Tibial nerve (tissue), 4 donors: ENCODE measurements at regions not wholly inside any gene's neighbourhood (a gene's known extent, or its start where the extent isn't known, plus 50 kb on each side); places are given as distances from the start of the nearest gene placed in this dataset.

Source experiments
- DNase-seq, 2 donors: peaks; one replicate each; pipeline ENCODE4 v3.0.0-alpha.2; 2019; ENCODE audit warnings: low spot score in 2 of 2
- H3K27ac ChIP-seq, 4 donors: fragments of 200-600 bp; sonication (generic) in 3 of 4; one replicate each; pipeline ENCODE4 v1.5.1; 2017 to 2019; ENCODE audit warnings: mild to moderate bottlenecking in 1 of 4
- H3K27me3 ChIP-seq, 2 donors: fragments of 200-600 bp; sonication (generic) in 1 of 2; one replicate each; pipeline versions ENCODE4 v1.5.1 to v1.6.0; 2017 to 2019
- H3K36me3 ChIP-seq, 3 donors: fragments of 200-600 bp; sonication (generic); one replicate each; pipeline ENCODE4 v1.5.1; 2018 to 2019
- H3K4me1 ChIP-seq, 4 donors: fragments of 200-600 bp; sonication (generic) in 3 of 4; one replicate each; pipeline ENCODE4 v1.5.1; 2017 to 2019
- H3K4me3 ChIP-seq, 4 donors: fragments of 200-600 bp; sonication (generic) in 3 of 4; one replicate each; pipeline ENCODE4 v1.5.1; 2017 to 2019; ENCODE audit warnings: mild to moderate bottlenecking in 1 of 4, moderate library complexity in 1 of 4
- H3K9me3 ChIP-seq, 4 donors: fragments of 200-600 bp; sonication (generic) in 3 of 4; one replicate each; pipeline ENCODE4 v1.5.1; 2017 to 2019
- CTCF ChIP-seq, 5 experiments: fragments of 200-600 bp in 3 of 5; fragments of 450-650 bp in 2 of 5; sonication (generic) in 3 of 5; IDR thresholded peaks; one replicate each; pipeline ENCODE4 v1.5.1; 2016 to 2019; ENCODE audit warnings: antibody characterized with exemption in 5 of 5, mild to moderate bottlenecking in 3 of 5, moderate library complexity in 2 of 5
- EP300 ChIP-seq, 2 donors: sonication (generic); formaldehyde crosslinking; IDR thresholded peaks; one replicate each; pipeline ENCODE4 v1.6.1; 2017; ENCODE audit warnings: antibody characterized with exemption in 2 of 2, mild to moderate bottlenecking in 1 of 2
- POLR2A ChIP-seq, 2 donors: fragments of 450-650 bp; IDR thresholded peaks; one replicate each; pipeline ENCODE4 v1.6.1; 2017; ENCODE audit warnings: antibody characterized with exemption in 2 of 2, mild to moderate bottlenecking in 2 of 2, moderate library complexity in 2 of 2
- WGBS, 2 donors: methylation state at CpG; one replicate each; pipeline ENCODE4 v1.1.5; 2018; 5-methylcytosine and 5-hydroxymethylcytosine counted together

- no peak overlapping the region for H3K4me3 ChIP-seq
- no peaks in the 10 kb centered on the region for H3K4me1 ChIP-seq
- TF ChIP-seq EP300 (IDR thresholded peaks at IDR 0.05) = no peak
- no peak for TF ChIP-seq POLR2A (IDR thresholded peaks at IDR 0.05)
- TF ChIP-seq CTCF (IDR thresholded peaks at IDR 0.05) = no peak
- no peaks in the 10 kb centered on the region for H3K36me3 ChIP-seq
- no peaks in the 10 kb centered on the region for H3K27me3 ChIP-seq
- no peaks in the 10 kb centered on the region for H3K9me3 ChIP-seq
- no peak overlapping the region for H3K27ac ChIP-seq
- DNase-seq = no peak
- WGBS, 2 donors = 67% methylated on average over 6 of the region's 6 CpGs
These were observed 563.8 kb downstream of the TLR4 start for GRCh38 chr9:118268046-118268445.

GRCh38 chr9:118269623-118270022, 565.4 kb downstream of the TLR4 start:
- H3K4me3 ChIP-seq = no peak overlapping the region
- H3K36me3 ChIP-seq = no peaks in the 10 kb centered on the region
- WGBS, 2 donors = 10 to 16% methylated on average over 3 of the region's 3 CpGs
- no peak for TF ChIP-seq POLR2A (IDR thresholded peaks at IDR 0.05)
- TF ChIP-seq CTCF (IDR thresholded peaks at IDR 0.05) = no peak
- TF ChIP-seq EP300 (IDR thresholded peaks at IDR 0.05) = no peak
- H3K9me3 ChIP-seq = no peaks in the 10 kb centered on the region
- no peaks in the 10 kb centered on the region for H3K4me1 ChIP-seq
- no peak overlapping the region for H3K27ac ChIP-seq
- no peaks in the 10 kb centered on the region for H3K27me3 ChIP-seq
- no peak for DNase-seq

GRCh38 chr9:118271331-118271730, 567.1 kb downstream of the TLR4 start:
- no peak overlapping the region for H3K4me3 ChIP-seq
- H3K36me3 ChIP-seq = no peaks in the 10 kb centered on the region
- no peaks in the 10 kb centered on the region for H3K27me3 ChIP-seq
- no peak overlapping the region for H3K27ac ChIP-seq
- no peak for DNase-seq
- 64 to 77% methylated on average over 3 of the region's 3 CpGs for WGBS, 2 donors
- H3K9me3 ChIP-seq = no peaks in the 10 kb centered on the region
- TF ChIP-seq POLR2A (IDR thresholded peaks at IDR 0.05) (no peak), EP300 (IDR thresholded peaks at IDR 0.05) (no peak), CTCF (IDR thresholded peaks at IDR 0.05) (no peak)
- H3K4me1 ChIP-seq = no peaks in the 10 kb centered on the region

GRCh38 chr9:118271936-118272335, 567.7 kb downstream of the TLR4 start:
- TF ChIP-seq CTCF (IDR thresholded peaks at IDR 0.05) = no peak
- TF ChIP-seq EP300 (IDR thresholded peaks at IDR 0.05) = no peak
- TF ChIP-seq POLR2A (IDR thresholded peaks at IDR 0.05) = no peak
- H3K4me1 ChIP-seq = no peaks in the 10 kb centered on the region
- H3K4me3 ChIP-seq = no peak overlapping the region
- 76 to 90% methylated on average over 1 of the region's 1 CpG for WGBS, 2 donors
- H3K9me3 ChIP-seq = no peaks in the 10 kb centered on the region
- DNase-seq = no peak
- H3K27me3 ChIP-seq = no peaks in the 10 kb centered on the region
- no peaks in the 10 kb centered on the region for H3K36me3 ChIP-seq
- no peak overlapping the region for H3K27ac ChIP-seq

GRCh38 chr9:118273048-118273447, 568.8 kb downstream of the TLR4 start:
- no peaks in the 10 kb centered on the region for H3K4me1 ChIP-seq
- no peak overlapping the region for H3K4me3 ChIP-seq
- H3K9me3 ChIP-seq = no peaks in the 10 kb centered on the region
- H3K27me3 ChIP-seq = no peaks in the 10 kb centered on the region
- H3K36me3 ChIP-seq = no peaks in the 10 kb centered on the region
- H3K27ac ChIP-seq = no peak overlapping the region
- no peak for DNase-seq
- TF ChIP-seq CTCF (IDR thresholded peaks at IDR 0.05) (no peak), EP300 (IDR thresholded peaks at IDR 0.05) (no peak), POLR2A (IDR thresholded peaks at IDR 0.05) (no peak)
